ENCODE measurements at regions not wholly inside any gene's neighbourhood (a gene's known extent, or its start where the extent isn't known, plus 50 kb on each side); places are given as distances from the start of the nearest gene placed in this dataset.

- TF ChIP-seq CTCF (IDR thresholded peaks at IDR 0.05; ENCODE audit: low read depth, low read length, missing input control): no peak
- TF ChIP-seq, protein P1, sequence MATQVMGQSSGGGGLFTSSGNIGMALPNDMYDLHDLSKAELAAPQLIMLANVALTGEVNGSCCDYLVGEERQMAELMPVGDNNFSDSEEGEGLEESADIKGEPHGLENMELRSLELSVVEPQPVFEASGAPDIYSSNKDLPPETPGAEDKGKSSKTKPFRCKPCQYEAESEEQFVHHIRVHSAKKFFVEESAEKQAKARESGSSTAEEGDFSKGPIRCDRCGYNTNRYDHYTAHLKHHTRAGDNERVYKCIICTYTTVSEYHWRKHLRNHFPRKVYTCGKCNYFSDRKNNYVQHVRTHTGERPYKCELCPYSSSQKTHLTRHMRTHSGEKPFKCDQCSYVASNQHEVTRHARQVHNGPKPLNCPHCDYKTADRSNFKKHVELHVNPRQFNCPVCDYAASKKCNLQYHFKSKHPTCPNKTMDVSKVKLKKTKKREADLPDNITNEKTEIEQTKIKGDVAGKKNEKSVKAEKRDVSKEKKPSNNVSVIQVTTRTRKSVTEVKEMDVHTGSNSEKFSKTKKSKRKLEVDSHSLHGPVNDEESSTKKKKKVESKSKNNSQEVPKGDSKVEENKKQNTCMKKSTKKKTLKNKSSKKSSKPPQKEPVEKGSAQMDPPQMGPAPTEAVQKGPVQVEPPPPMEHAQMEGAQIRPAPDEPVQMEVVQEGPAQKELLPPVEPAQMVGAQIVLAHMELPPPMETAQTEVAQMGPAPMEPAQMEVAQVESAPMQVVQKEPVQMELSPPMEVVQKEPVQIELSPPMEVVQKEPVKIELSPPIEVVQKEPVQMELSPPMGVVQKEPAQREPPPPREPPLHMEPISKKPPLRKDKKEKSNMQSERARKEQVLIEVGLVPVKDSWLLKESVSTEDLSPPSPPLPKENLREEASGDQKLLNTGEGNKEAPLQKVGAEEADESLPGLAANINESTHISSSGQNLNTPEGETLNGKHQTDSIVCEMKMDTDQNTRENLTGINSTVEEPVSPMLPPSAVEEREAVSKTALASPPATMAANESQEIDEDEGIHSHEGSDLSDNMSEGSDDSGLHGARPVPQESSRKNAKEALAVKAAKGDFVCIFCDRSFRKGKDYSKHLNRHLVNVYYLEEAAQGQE (IDR thresholded peaks at IDR 0.05): no peak
- TF ChIP-seq, protein P2, sequence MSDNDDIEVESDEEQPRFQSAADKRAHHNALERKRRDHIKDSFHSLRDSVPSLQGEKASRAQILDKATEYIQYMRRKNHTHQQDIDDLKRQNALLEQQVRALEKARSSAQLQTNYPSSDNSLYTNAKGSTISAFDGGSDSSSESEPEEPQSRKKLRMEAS (IDR thresholded peaks at IDR 0.05): no peak
- no peak for TF ChIP-seq EGR1 (IDR thresholded peaks at IDR 0.05; ENCODE audit: low read depth in 2 of 2)
- TF ChIP-seq JUND (IDR thresholded peaks at IDR 0.05): no peak
- TF ChIP-seq TAF1 (conservative IDR thresholded peaks at IDR 0.05): no peak
- no peak for TF ChIP-seq SP1 (IDR thresholded peaks at IDR 0.05)
- no peak for TF ChIP-seq RAD21 (IDR thresholded peaks at IDR 0.05)
- TF ChIP-seq GABPA (IDR thresholded peaks at IDR 0.05 in 1 of 2, conservative IDR thresholded peaks at IDR 0.05 in 1 of 2): no peak
- TF ChIP-seq YY1 (IDR thresholded peaks at IDR 0.05): no peak
- TF ChIP-seq, protein P3, sequence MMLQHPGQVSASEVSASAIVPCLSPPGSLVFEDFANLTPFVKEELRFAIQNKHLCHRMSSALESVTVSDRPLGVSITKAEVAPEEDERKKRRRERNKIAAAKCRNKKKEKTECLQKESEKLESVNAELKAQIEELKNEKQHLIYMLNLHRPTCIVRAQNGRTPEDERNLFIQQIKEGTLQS (IDR thresholded peaks at IDR 0.05): no peak
- no peak for TF ChIP-seq HNF4G (IDR thresholded peaks at IDR 0.05)
- no peak for TF ChIP-seq HNF4A (conservative IDR thresholded peaks at IDR 0.05)
These were observed 70.6 kb upstream of the PTPN3 start for GRCh38 chr9:109568568-109569210.

Data from liver (tissue), 3 donors.